ENCODE measurements at regions not wholly inside any gene's neighbourhood (a gene's known extent, or its start where the extent isn't known, plus 50 kb on each side); places are given as distances from the start of the nearest gene placed in this dataset.
"Not testable (repeated sequence)": the region's sequence is repeated elsewhere in the genome, so short reads cannot be mapped to it uniquely, and the experiment has no call there.

DNA sequence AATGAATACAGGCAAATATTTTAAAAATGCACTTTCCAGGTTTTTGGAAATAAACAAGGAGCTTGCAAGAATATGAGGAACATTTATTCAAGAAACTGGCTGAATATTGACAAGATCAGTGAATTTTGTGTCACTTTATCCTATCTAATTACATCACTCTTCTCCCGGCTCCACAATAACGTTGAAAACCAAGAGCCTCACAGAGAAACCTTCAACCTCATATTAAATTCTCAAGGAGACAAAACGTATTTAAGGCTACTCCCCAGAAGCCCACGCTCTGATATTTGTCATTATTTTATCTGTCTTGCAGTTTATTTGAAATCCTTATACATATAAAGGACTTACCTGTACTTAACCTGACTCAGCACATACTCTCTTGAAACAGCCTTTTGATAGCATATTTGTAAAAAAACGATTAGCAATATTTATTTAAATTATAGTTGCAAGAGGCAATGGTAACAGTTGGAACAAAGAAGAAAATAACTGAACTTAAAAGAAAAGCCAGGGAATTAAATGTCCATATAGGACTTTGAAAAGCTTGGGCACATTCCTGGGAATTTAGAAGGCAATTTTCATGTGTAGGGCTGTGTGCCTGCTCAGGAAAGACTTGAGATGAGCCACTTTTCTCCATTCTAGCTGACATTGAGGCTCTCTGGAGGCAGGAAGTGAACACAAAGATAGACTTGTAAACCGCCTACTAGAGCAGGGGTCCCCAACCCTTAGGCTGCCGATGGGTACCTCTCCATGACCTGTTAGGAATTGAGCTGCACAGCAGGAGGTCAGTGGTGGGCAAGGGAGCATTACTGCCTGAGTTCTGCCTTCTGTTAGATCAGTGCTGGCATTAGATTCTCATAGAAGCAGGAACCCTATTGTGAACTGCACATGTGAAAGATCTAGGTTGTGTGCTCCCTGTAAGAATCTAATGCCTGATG lies 636.4 kb downstream of the SLC16A7 start:
- DNase-seq (ENCODE audit: insufficient read length, low spot score) (no peak), FAIRE-seq (no peak)
- TF ChIP-seq, protein P1, sequence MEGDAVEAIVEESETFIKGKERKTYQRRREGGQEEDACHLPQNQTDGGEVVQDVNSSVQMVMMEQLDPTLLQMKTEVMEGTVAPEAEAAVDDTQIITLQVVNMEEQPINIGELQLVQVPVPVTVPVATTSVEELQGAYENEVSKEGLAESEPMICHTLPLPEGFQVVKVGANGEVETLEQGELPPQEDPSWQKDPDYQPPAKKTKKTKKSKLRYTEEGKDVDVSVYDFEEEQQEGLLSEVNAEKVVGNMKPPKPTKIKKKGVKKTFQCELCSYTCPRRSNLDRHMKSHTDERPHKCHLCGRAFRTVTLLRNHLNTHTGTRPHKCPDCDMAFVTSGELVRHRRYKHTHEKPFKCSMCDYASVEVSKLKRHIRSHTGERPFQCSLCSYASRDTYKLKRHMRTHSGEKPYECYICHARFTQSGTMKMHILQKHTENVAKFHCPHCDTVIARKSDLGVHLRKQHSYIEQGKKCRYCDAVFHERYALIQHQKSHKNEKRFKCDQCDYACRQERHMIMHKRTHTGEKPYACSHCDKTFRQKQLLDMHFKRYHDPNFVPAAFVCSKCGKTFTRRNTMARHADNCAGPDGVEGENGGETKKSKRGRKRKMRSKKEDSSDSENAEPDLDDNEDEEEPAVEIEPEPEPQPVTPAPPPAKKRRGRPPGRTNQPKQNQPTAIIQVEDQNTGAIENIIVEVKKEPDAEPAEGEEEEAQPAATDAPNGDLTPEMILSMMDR (IDR thresholded peaks at IDR 0.05; ENCODE audit: insufficient read depth, missing control alignments) = no peak

DNA sequence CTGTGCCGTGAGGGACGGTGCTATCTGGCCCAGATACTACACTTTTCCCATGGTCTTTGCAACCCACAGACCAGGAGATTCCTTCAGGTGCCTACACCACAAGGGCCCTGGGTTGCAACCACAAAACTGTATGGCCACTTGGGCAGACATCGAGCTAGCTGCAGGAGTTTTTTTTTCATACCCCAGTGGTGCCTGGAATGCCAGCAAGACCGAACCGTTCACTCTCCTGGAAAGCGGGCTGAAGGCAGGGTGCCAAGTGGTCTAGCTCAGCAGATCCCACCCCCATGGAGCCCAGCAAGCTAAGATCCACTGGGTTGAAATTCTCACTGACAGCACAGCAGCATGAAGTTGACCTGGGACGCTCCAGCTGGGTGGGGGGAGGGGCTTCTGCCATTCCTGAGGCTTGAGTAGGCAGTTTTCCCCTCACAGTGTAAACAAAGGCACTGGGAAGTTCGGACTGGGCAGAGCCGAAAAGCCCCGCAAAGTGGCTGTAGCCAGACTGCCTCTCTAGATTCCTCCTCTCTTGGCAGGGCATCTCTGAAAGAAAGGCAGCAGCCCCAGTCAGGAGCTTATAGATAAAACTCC lies 638.9 kb downstream of the SLC16A7 start:
- not testable (repeated sequence) for FAIRE-seq; DNase-seq (ENCODE audit: insufficient read length, low spot score)

DNA sequence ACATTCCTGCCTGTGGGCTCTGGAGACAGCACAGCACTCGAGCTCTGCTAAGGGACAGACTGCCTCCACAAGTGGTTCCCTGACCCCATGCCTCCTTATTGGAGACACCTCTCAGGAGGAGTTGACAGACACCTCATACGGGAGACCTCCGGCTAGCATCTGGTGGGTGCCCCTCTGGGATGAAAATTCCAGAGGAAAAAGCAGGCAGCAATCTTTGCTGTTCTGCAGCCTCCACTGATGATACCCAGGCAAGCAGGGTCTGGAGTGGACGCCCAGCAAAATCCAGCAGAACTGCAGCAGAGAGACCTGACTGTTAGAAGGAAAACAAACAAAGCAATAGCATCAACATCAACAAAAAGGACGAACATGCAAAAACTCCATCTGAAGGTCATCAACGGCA lies 639.4 kb downstream of the SLC16A7 start:
- TF ChIP-seq, protein P1 (IDR thresholded peaks at IDR 0.05; ENCODE audit: insufficient read depth, missing control alignments) = no peak
- no peak for DNase-seq (ENCODE audit: insufficient read length, low spot score)
- FAIRE-seq = no peak

DNA sequence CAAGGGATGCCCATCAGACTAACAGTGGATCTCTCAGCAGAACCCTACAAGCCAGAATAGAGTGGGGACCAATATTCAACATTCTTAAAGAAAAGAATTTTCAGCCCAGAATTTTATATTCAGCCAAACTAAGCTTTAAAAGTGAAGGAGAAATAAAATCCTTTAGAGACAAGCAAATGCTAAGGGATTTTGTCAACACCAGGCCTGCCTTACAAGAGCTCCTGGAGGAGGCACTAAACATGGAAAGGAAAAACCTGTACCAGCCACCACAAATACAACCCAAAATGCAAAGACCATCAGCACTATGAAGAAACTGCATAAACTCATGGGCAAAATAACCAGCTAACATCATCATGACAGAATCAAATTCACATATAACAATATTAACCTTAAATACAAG lies 640.6 kb downstream of the SLC16A7 start:
- FAIRE-seq; DNase-seq (ENCODE audit: insufficient read length, low spot score): not testable (repeated sequence)

DNA sequence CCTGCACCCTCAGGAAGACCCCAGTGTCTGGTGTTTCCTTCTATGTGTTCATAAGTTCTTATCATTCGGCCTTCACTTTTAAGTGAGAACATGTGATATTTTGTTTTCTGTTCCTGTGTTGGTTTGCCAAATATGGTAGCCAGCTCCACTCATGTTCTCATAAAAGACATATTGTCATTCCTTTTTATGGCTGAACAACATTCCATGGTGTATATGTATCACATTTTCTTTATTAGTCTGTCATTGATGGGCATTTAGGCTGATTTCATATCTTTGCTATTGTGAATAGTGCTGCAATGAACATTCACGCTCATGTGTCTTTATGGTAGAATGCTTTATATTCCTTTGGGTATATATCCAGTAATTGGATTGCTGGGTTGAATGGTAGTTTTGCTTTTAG lies 645.1 kb downstream of the SLC16A7 start:
- TF ChIP-seq, protein P1 (IDR thresholded peaks at IDR 0.05; ENCODE audit: insufficient read depth, missing control alignments) = no peak
- DNase-seq (ENCODE audit: insufficient read length, low spot score) (no peak), FAIRE-seq (no peak)

DNA sequence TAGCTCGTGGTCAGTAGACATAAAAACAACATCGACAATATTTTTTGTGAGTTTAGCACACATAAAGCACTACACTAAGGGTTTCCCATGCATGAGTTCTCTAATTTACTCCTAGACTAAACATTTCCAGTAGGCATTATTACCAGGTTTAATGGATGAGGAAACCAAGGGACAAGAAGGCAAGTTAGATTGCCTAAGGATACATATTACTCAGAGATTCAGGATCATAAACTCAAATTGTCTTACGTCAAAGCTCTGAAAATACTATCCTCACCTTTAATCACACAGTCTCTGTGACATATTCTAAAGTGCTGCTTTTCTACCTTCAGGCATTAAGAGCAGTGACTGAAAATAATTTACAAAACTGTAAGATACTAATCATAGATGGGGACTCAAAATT lies 655.3 kb downstream of the SLC16A7 start:
- DNase-seq (ENCODE audit: insufficient read length, low spot score) (no peak), FAIRE-seq (no peak)
- TF ChIP-seq, protein P1 (IDR thresholded peaks at IDR 0.05; ENCODE audit: insufficient read depth, missing control alignments) = no peak

DNA sequence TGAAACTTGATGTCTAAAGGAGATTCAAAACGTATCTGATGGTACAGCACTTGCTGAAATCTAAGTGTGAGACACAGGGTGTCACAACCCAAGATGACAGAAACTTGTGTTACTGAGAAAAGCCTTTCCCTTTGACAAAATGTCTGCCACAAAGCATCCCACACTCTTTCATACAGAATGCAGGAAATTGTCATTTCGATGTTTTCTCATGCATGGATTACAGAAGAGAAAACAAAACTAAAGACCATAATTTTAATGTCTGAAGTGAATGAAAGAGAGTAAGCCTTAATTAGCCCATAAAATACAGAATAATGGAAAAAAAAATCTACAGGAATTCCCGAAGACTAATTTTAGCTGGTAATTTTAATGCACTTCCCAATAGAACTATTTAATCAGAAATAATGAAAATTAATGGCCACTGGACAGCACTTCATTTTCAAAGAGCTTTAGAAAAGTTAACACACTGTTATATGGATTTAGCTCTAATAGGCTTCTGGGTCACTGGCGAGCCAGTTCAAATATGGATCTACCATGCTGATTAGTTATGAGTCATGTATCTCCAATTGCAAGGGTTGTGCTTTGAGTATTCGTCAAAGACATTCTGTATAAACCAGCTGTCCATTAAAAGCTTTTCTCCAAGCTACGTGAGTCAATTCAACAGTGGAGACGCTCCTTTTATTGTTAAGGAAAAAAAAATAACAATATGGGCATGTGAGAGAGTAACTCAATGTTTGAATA lies 656.7 kb downstream of the SLC16A7 start:
- FAIRE-seq = no peak
- no peak for DNase-seq (ENCODE audit: insufficient read length, low spot score)
- TF ChIP-seq, protein P1 (IDR thresholded peaks at IDR 0.05; ENCODE audit: insufficient read depth, missing control alignments) = no peak

DNA sequence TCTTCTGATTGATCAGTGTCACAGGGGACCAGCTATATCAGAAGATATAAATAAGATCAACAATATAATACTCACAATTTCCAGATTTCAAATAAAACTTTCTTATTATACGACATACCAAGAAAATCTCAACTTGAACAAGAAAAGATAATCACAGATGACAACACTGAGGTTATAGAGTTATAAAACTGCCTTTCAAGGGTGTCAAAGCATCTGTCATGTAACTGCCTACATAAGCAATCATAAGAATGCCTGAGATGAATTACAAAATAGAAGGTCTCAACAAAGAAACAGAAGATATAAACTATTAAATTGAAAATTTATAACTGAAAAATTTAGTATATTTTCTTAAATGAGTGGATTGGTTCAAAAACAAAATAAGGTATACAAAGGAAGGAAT lies 659.2 kb downstream of the SLC16A7 start:
- DNase-seq (ENCODE audit: insufficient read length, low spot score) (no peak), FAIRE-seq (no peak)
- TF ChIP-seq, protein P1 (IDR thresholded peaks at IDR 0.05; ENCODE audit: insufficient read depth, missing control alignments) = no peak
